ENCODE measurements at regions not wholly inside any gene's neighbourhood (a gene's known extent, or its start where the extent isn't known, plus 50 kb on each side); places are given as distances from the start of the nearest gene placed in this dataset.

GRCh38 chr2:82730811-82731210 lies 1728.3 kb downstream of the SUCLG1 start:
- Histone ChIP-seq H3K4me1 (no peaks in the 10 kb centered on the region), H3K9me3 (no peaks in the 10 kb centered on the region), H3K27me3 (no peaks in the 10 kb centered on the region), H3K27ac (no peak overlapping the region), H3K4me3 (no peak overlapping the region), H3K36me3 (no peaks in the 10 kb centered on the region)
- DNase-seq (ENCODE audit: low spot score in 2 of 2), result no peak
- no peak for TF ChIP-seq POLR2A (IDR thresholded peaks at IDR 0.05)
- TF ChIP-seq CTCF (IDR thresholded peaks at IDR 0.05), result no peak
- TF ChIP-seq POLR2AphosphoS5 (IDR thresholded peaks at IDR 0.05), result no peak
- intact Hi-C loops (cut with DNase I; ENCODE audit: low total_unique reads), result no loop called here

- Histone ChIP-seq H3K4me3 (no peak overlapping the region), H3K36me3 (no peaks in the 10 kb centered on the region), H3K27ac (no peak overlapping the region), H3K27me3 (no peaks in the 10 kb centered on the region), H3K4me1 (no peaks in the 10 kb centered on the region), H3K9me3 (no peaks in the 10 kb centered on the region)
- DNase-seq (ENCODE audit: low spot score in 2 of 2), result no peak
- intact Hi-C loops (cut with DNase I; ENCODE audit: low total_unique reads), result no loop called here
- TF ChIP-seq CTCF (IDR thresholded peaks at IDR 0.05) (no peak), POLR2A (IDR thresholded peaks at IDR 0.05) (no peak), POLR2AphosphoS5 (IDR thresholded peaks at IDR 0.05) (no peak)
Observed at GRCh38 chr2:82728090-82728489, 1731.0 kb downstream of the SUCLG1 start.

- TF ChIP-seq POLR2AphosphoS5 (IDR thresholded peaks at IDR 0.05) (no peak), CTCF (IDR thresholded peaks at IDR 0.05) (no peak), POLR2A (IDR thresholded peaks at IDR 0.05) (no peak)
- no peaks in the 10 kb centered on the region for H3K4me1 ChIP-seq
- no peaks in the 10 kb centered on the region for H3K27me3 ChIP-seq
- no peak overlapping the region for H3K4me3 ChIP-seq
- intact Hi-C loops (cut with DNase I; ENCODE audit: low total_unique reads), result no loop called here
- no peaks in the 10 kb centered on the region for H3K36me3 ChIP-seq
- H3K27ac ChIP-seq, result no peak overlapping the region
- peaks cover 0 to 8% of the 10 kb centered on the region in 2 donors for H3K9me3 ChIP-seq
- DNase-seq (ENCODE audit: low spot score in 2 of 2), result no peak
Observed at GRCh38 chr2:82708681-82709080, 1750.4 kb downstream of the SUCLG1 start.

GRCh38 chr2:82697231-82697630 lies 1761.8 kb downstream of the SUCLG1 start:
- TF ChIP-seq POLR2A (IDR thresholded peaks at IDR 0.05) (no peak), POLR2AphosphoS5 (IDR thresholded peaks at IDR 0.05) (no peak), CTCF (IDR thresholded peaks at IDR 0.05) (no peak)
- no peaks in the 10 kb centered on the region for H3K36me3 ChIP-seq
- no peak overlapping the region for H3K4me3 ChIP-seq
- no peaks in the 10 kb centered on the region for H3K4me1 ChIP-seq
- H3K27me3 ChIP-seq, result no peaks in the 10 kb centered on the region
- DNase-seq (ENCODE audit: low spot score in 2 of 2), result no peak
- H3K27ac ChIP-seq, result no peak overlapping the region
- intact Hi-C loops (cut with DNase I; ENCODE audit: low total_unique reads), result no loop called here
- H3K9me3 ChIP-seq, result no peaks in the 10 kb centered on the region

GRCh38 chr2:82694431-82694830 lies 1764.6 kb downstream of the SUCLG1 start:
- no peak overlapping the region for H3K27ac ChIP-seq
- no peak overlapping the region for H3K4me3 ChIP-seq
- no peaks in the 10 kb centered on the region for H3K36me3 ChIP-seq
- H3K9me3 ChIP-seq, result no peaks in the 10 kb centered on the region
- intact Hi-C loops (cut with DNase I; ENCODE audit: low total_unique reads), result no loop called here
- H3K27me3 ChIP-seq, result no peaks in the 10 kb centered on the region
- no peak for TF ChIP-seq CTCF (IDR thresholded peaks at IDR 0.05)
- TF ChIP-seq POLR2AphosphoS5 (IDR thresholded peaks at IDR 0.05), result no peak
- no peak for TF ChIP-seq POLR2A (IDR thresholded peaks at IDR 0.05)
- no peaks in the 10 kb centered on the region for H3K4me1 ChIP-seq
- no peak for DNase-seq (ENCODE audit: low spot score in 2 of 2)

Measured in breast epithelium (tissue), 4 donors.